Testis (tissue), 2 donors: ENCODE measurements at regions not wholly inside any gene's neighbourhood (a gene's known extent, or its start where the extent isn't known, plus 50 kb on each side); places are given as distances from the start of the nearest gene placed in this dataset.

Source experiments
- CTCF ChIP-seq, 3 experiments: fragments of 450-650 bp in 2 of 3; fragments of 200-600 bp in 1 of 3; sonication (generic) in 1 of 3; IDR thresholded peaks; one replicate each; pipeline ENCODE4 v1.5.1; 2016 to 2019; ENCODE audit warnings: antibody characterized with exemption in 3 of 3, mild to moderate bottlenecking in 2 of 3, moderate library complexity in 1 of 3
- POLR2A ChIP-seq: fragments of 450-650 bp; IDR thresholded peaks from one replicate; pipeline ENCODE4 v1.6.1; 2017; ENCODE audit warnings: antibody characterized with exemption, mild to moderate bottlenecking, moderate library complexity

GRCh38 chr6:149130508-149130907 is 187.0 kb upstream of the TAB2 start:
- no peak for TF ChIP-seq POLR2A
- TF ChIP-seq CTCF (IDR thresholded peaks at IDR 0.05) = no peak
